ENCODE measurements at regions not wholly inside any gene's neighbourhood (a gene's known extent, or its start where the extent isn't known, plus 50 kb on each side); places are given as distances from the start of the nearest gene placed in this dataset.

GRCh38 chr5:8396756-8397155 lies 527.8 kb downstream of the MTRR start:
- no peak for TF ChIP-seq CTCF (IDR thresholded peaks at IDR 0.05)
- Histone ChIP-seq H3K27me3 (no peaks in the 10 kb centered on the region), H3K4me3 (no peak overlapping the region), H3K4me1 (no peaks in the 10 kb centered on the region), H3K9me3 (no peaks in the 10 kb centered on the region), H3K27ac (no peak overlapping the region), H3K36me3 (no peaks in the 10 kb centered on the region)
- DNase-seq, result no peak
- intact Hi-C loops (cut with DNase I; ENCODE audit: low total_unique reads), result no loop called here

- TF ChIP-seq CTCF (IDR thresholded peaks at IDR 0.05), result no peak
- Histone ChIP-seq H3K4me3 (no peak overlapping the region), H3K36me3 (no peaks in the 10 kb centered on the region), H3K4me1 (no peaks in the 10 kb centered on the region), H3K27ac (no peak overlapping the region), H3K9me3 (no peaks in the 10 kb centered on the region), H3K27me3 (no peaks in the 10 kb centered on the region)
- intact Hi-C loops (cut with DNase I; ENCODE audit: low total_unique reads), result no loop called here
- no peak for DNase-seq
Measured at GRCh38 chr5:8399471-8399870, 530.5 kb downstream of the MTRR start.

- TF ChIP-seq CTCF (IDR thresholded peaks at IDR 0.05), result no peak
- DNase-seq, result no peak
- H3K4me1 ChIP-seq, result no peaks in the 10 kb centered on the region
- no peaks in the 10 kb centered on the region for H3K27me3 ChIP-seq
- no peaks in the 10 kb centered on the region for H3K36me3 ChIP-seq
- H3K4me3 ChIP-seq, result no peak overlapping the region
- peaks cover 0 to 4% (median 0%) of the 10 kb centered on the region in 3 donors for H3K9me3 ChIP-seq
- no peak overlapping the region for H3K27ac ChIP-seq
- intact Hi-C loops (cut with DNase I; ENCODE audit: low total_unique reads), result no loop called here
Measured at GRCh38 chr5:8408258-8408657, 539.3 kb downstream of the MTRR start.

- H3K4me1 ChIP-seq, result no peaks in the 10 kb centered on the region
- intact Hi-C loops (cut with DNase I; ENCODE audit: low total_unique reads), result no loop called here
- no peaks in the 10 kb centered on the region for H3K36me3 ChIP-seq
- H3K27me3 ChIP-seq, result no peaks in the 10 kb centered on the region
- H3K4me3 ChIP-seq, result no peak overlapping the region
- TF ChIP-seq CTCF (IDR thresholded peaks at IDR 0.05), result no peak
- no peak overlapping the region for H3K27ac ChIP-seq
- no peaks in the 10 kb centered on the region for H3K9me3 ChIP-seq
- no peak for DNase-seq
Measured at GRCh38 chr5:8410618-8411017, 541.7 kb downstream of the MTRR start.

GRCh38 chr5:8413975-8414374 lies 545.0 kb downstream of the MTRR start:
- Histone ChIP-seq H3K4me3 (no peak overlapping the region), H3K27me3 (no peaks in the 10 kb centered on the region), H3K27ac (no peak overlapping the region), H3K9me3 (no peaks in the 10 kb centered on the region), H3K36me3 (no peaks in the 10 kb centered on the region), H3K4me1 (no peaks in the 10 kb centered on the region)
- intact Hi-C loops (cut with DNase I; ENCODE audit: low total_unique reads), result no loop called here
- DNase-seq, result no peak
- TF ChIP-seq CTCF (IDR thresholded peaks at IDR 0.05), result no peak

GRCh38 chr5:8417316-8418048 lies 548.5 kb downstream of the MTRR start:
- Histone ChIP-seq H3K9me3 (no peaks in the 10 kb centered on the region), H3K4me1 (no peaks in the 10 kb centered on the region), H3K27ac (no peak overlapping the region), H3K27me3 (no peaks in the 10 kb centered on the region), H3K36me3 (no peaks in the 10 kb centered on the region), H3K4me3 (no peak overlapping the region)
- intact Hi-C loops (cut with DNase I; ENCODE audit: low total_unique reads), result no loop called here
- no peak for TF ChIP-seq CTCF (IDR thresholded peaks at IDR 0.05)
- DNase-seq, result no peak

Measured in tibial artery (tissue), 4 donors.